DMS153 (cell line): ENCODE measurements at regions not wholly inside any gene's neighbourhood (a gene's known extent, or its start where the extent isn't known, plus 50 kb on each side); places are given as distances from the start of the nearest gene placed in this dataset.

Experiments
- DNase-seq: peaks from one replicate; lab custom pipeline; 2025; lab: John Stamatoyannopoulos, UW

- DNase-seq = no peak
These were observed 96.1 kb downstream of the ARL4A start for GRCh38 chr7:12783421-12784095.

- DNase-seq = no peak
These were observed 98.0 kb downstream of the ARL4A start for GRCh38 chr7:12785473-12785872.

- no peak for DNase-seq
These were observed 99.1 kb downstream of the ARL4A start for GRCh38 chr7:12786494-12786893.

GRCh38 chr7:12788171-12788570, 100.7 kb downstream of the ARL4A start:
- no peak for DNase-seq

GRCh38 chr7:12788591-12788990, 101.2 kb downstream of the ARL4A start:
- no peak for DNase-seq

- DNase-seq = no peak
These were observed 107.4 kb downstream of the ARL4A start for GRCh38 chr7:12794722-12795302.

GRCh38 chr7:12796397-12797127, 109.1 kb downstream of the ARL4A start:
- DNase-seq = no peak

- no peak for DNase-seq
These were observed 113.1 kb downstream of the ARL4A start for GRCh38 chr7:12800486-12800885.

GRCh38 chr7:12801107-12801506, 113.7 kb downstream of the ARL4A start:
- no peak for DNase-seq

GRCh38 chr7:12802070-12802469, 114.6 kb downstream of the ARL4A start:
- DNase-seq = no peak

GRCh38 chr7:12803542-12803941, 116.1 kb downstream of the ARL4A start:
- DNase-seq = no peak

- no peak for DNase-seq
These were observed 118.1 kb downstream of the ARL4A start for GRCh38 chr7:12805518-12805928.

- DNase-seq = no peak
These were observed 118.5 kb downstream of the ARL4A start for GRCh38 chr7:12805957-12806356.

- DNase-seq = no peak
These were observed 122.0 kb downstream of the ARL4A start for GRCh38 chr7:12809476-12809875.

- DNase-seq = no peak
These were observed 124.7 kb downstream of the ARL4A start for GRCh38 chr7:12812111-12812510.

- DNase-seq = no peak
These were observed 126.7 kb downstream of the ARL4A start for GRCh38 chr7:12814107-12814506.

- no peak for DNase-seq
These were observed 127.4 kb downstream of the ARL4A start for GRCh38 chr7:12814828-12815227.

- DNase-seq = no peak
These were observed 128.0 kb downstream of the ARL4A start for GRCh38 chr7:12815426-12815825.

GRCh38 chr7:12815871-12816270, 128.4 kb downstream of the ARL4A start:
- no peak for DNase-seq

GRCh38 chr7:12820777-12821176, 133.3 kb downstream of the ARL4A start:
- DNase-seq = no peak

GRCh38 chr7:12821746-12822145, 134.3 kb downstream of the ARL4A start:
- no peak for DNase-seq

- DNase-seq = no peak
These were observed 138.6 kb downstream of the ARL4A start for GRCh38 chr7:12826079-12826478.

GRCh38 chr7:12827219-12827821, 139.9 kb downstream of the ARL4A start:
- DNase-seq = no peak
